Stomach (tissue), 8 donors: ENCODE measurements at regions not wholly inside any gene's neighbourhood (a gene's known extent, or its start where the extent isn't known, plus 50 kb on each side); places are given as distances from the start of the nearest gene placed in this dataset.
A peak's percentile ranks its signal among the peaks of the same experiment; 100 is the strongest.

Source experiments
- DNase-seq, 2 donors: peaks; one replicate each; pipeline versions ENCODE4 v3.0.0 to v3.0.0-alpha.2; 2013 to 2019
- H3K27ac ChIP-seq, 5 donors: fragments of 200-600 bp in 4 of 5; sonication (generic) in 4 of 5; one replicate each; pipeline ENCODE4 v1.5.1; 2013 to 2019; ENCODE audit warnings: mild to moderate bottlenecking in 1 of 5, moderate library complexity in 1 of 5
- H3K27me3 ChIP-seq, 3 donors: fragments of 200-600 bp; sonication (generic); one replicate each; pipeline ENCODE4 v1.5.1; 2017 to 2019; ENCODE audit warnings: mixed run types in 1 of 3
- H3K36me3 ChIP-seq, 4 donors: fragments of 200-600 bp; sonication (generic); 1 replicate in 3 of 4; 2 replicates in 1 of 4; pipeline ENCODE4 v1.5.1; 2016 to 2019
- H3K4me1 ChIP-seq, 4 donors: fragments of 200-600 bp; sonication (generic); one replicate each; pipeline ENCODE4 v1.5.1; 2016 to 2019
- H3K4me3 ChIP-seq, 4 donors: fragments of 200-600 bp; sonication (generic) in 3 of 4; one replicate each; pipeline ENCODE4 v1.5.1; 2016 to 2019; ENCODE audit warnings: mild to moderate bottlenecking in 1 of 4
- H3K9me3 ChIP-seq, 4 donors: fragments of 200-600 bp; sonication (generic); one replicate each; pipeline ENCODE4 v1.5.1; 2016 to 2019
- CTCF ChIP-seq, 7 experiments: fragments of 450-650 bp in 4 of 7; fragments of 200-600 bp in 3 of 7; sonication (generic) in 3 of 7; IDR thresholded peaks; one replicate each; pipeline ENCODE4 v1.5.1; 2016 to 2019; ENCODE audit warnings: antibody characterized with exemption in 7 of 7, control low read depth in 2 of 7, mild to moderate bottlenecking in 1 of 7
- EP300 ChIP-seq: sonication (generic); formaldehyde crosslinking; IDR thresholded peaks from one replicate; pipeline ENCODE4 v1.6.1; 2017; ENCODE audit warnings: antibody characterized with exemption
- POLR2A ChIP-seq, 4 donors: fragments of 450-650 bp; IDR thresholded peaks; one replicate each; pipeline ENCODE4 v1.6.1; 2016; ENCODE audit warnings: antibody characterized with exemption in 4 of 4, control low read depth in 2 of 4, mild to moderate bottlenecking in 1 of 4, moderate library complexity in 1 of 4
- POLR2AphosphoS5 ChIP-seq, 3 donors: sonication (generic); formaldehyde crosslinking; IDR thresholded peaks; one replicate each; pipeline ENCODE4 v1.6.1; 2016; ENCODE audit warnings: antibody characterized with exemption in 3 of 3
- WGBS, 5 donors: extraction: QIAGEN DNeasy Blood & Tissue Kit in 3 of 5; methylation state at CpG; one replicate each; pipeline versions ENCODE4 v1.1.5 to v1.1.7; 2013 to 2018; 5-methylcytosine and 5-hydroxymethylcytosine counted together
- intact Hi-C: fragments of 100-400 bp; cut with DNase I; formaldehyde crosslinking; loops from one replicate; pipeline ENCODE4 v1.15.1; 2023; ENCODE audit warnings: low total_unique reads
- donor health status: healthy with polysubstance abuse.
- donor health status: Bipolar disorder and iron deficiency.
- donor health status: healthy.

GRCh38 chr13:90436697-90437096 is 910.8 kb upstream of the MIR17HG start:
- Histone ChIP-seq H3K27me3 (no peaks in the 10 kb centered on the region), H3K4me1 (no peaks in the 10 kb centered on the region), H3K27ac (no peak overlapping the region), H3K9me3 (peaks cover 0 to 3% (median 0%) of the 10 kb centered on the region in 4 donors), H3K4me3 (no peak overlapping the region), H3K36me3 (no peaks in the 10 kb centered on the region)
- DNase-seq = no peak
- WGBS, 5 donors = 85 to 99% (median 90%) methylated on average over 4 of the region's 4 CpGs
- no peak for TF ChIP-seq CTCF (IDR thresholded peaks at IDR 0.05)
- TF ChIP-seq EP300 = no peak
- TF ChIP-seq POLR2AphosphoS5 (IDR thresholded peaks at IDR 0.05) = no peak
- no peak for TF ChIP-seq POLR2A (IDR thresholded peaks at IDR 0.05)
- intact Hi-C loops = no loop called here

GRCh38 chr13:90438576-90438975 is 908.9 kb upstream of the MIR17HG start:
- intact Hi-C loops = no loop called here
- peak in 1 of 2 donors; percentile 13 for DNase-seq
- H3K27ac ChIP-seq = no peak overlapping the region
- no peaks in the 10 kb centered on the region for H3K27me3 ChIP-seq
- 60 to 70% (median 64%) methylated on average over 3 of the region's 3 CpGs for WGBS, 5 donors
- no peaks in the 10 kb centered on the region for H3K4me1 ChIP-seq
- H3K4me3 ChIP-seq = no peak overlapping the region
- H3K36me3 ChIP-seq = no peaks in the 10 kb centered on the region
- TF ChIP-seq POLR2AphosphoS5 (IDR thresholded peaks at IDR 0.05) = no peak
- H3K9me3 ChIP-seq = peaks cover 0 to 3% (median 0%) of the 10 kb centered on the region in 4 donors

GRCh38 chr13:90443268-90443667 is 904.2 kb upstream of the MIR17HG start:
- 63 to 76% (median 67%) methylated on average over 3 of the region's 3 CpGs for WGBS, 5 donors
- no peak for DNase-seq
- Histone ChIP-seq H3K36me3 (no peaks in the 10 kb centered on the region), H3K4me3 (no peak overlapping the region), H3K4me1 (no peaks in the 10 kb centered on the region), H3K27ac (no peak overlapping the region), H3K9me3 (no peaks in the 10 kb centered on the region), H3K27me3 (no peaks in the 10 kb centered on the region)
- intact Hi-C loops = no loop called here
- no peak for TF ChIP-seq POLR2A (IDR thresholded peaks at IDR 0.05)
- TF ChIP-seq EP300 = no peak
- no peak for TF ChIP-seq CTCF (IDR thresholded peaks at IDR 0.05)
- no peak for TF ChIP-seq POLR2AphosphoS5 (IDR thresholded peaks at IDR 0.05)

- Histone ChIP-seq H3K4me1 (no peaks in the 10 kb centered on the region), H3K27me3 (no peaks in the 10 kb centered on the region), H3K27ac (no peak overlapping the region), H3K9me3 (peaks cover 0 to 6% (median 0%) of the 10 kb centered on the region in 4 donors), H3K36me3 (no peaks in the 10 kb centered on the region), H3K4me3 (no peak overlapping the region)
- no peak for DNase-seq
- TF ChIP-seq POLR2AphosphoS5 (IDR thresholded peaks at IDR 0.05) (no peak), POLR2A (IDR thresholded peaks at IDR 0.05) (no peak), EP300 (no peak), CTCF (IDR thresholded peaks at IDR 0.05) (no peak)
- intact Hi-C loops = no loop called here
- WGBS, 5 donors = 57 to 83% (median 64%) methylated on average over 1 of the region's 1 CpG
Measured at GRCh38 chr13:90444232-90444631, 903.3 kb upstream of the MIR17HG start.

DNA sequence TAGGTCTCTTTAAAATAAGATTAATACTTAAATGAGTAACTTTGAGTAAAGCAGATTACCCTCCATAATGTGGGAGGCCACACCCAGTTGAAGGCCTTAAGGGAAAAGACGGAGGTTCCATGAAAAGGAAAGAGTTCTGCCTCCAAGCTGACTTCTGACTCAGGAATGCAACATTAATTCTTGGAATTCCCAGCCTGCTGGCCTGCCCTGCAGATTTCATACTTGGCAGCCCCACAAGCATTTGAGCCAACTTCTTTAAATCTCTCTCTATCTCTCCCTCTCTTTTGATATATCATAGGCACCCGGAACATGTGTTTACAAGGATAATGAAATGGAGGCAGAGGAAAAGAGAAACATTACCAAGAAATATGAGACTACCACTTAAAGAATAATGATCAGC is 902.3 kb upstream of the MIR17HG start:
- Histone ChIP-seq H3K27me3 (no peaks in the 10 kb centered on the region), H3K4me3 (no peak overlapping the region), H3K4me1 (no peaks in the 10 kb centered on the region), H3K27ac (no peak overlapping the region), H3K9me3 (peaks cover 0 to 6% (median 0%) of the 10 kb centered on the region in 4 donors), H3K36me3 (no peaks in the 10 kb centered on the region)
- WGBS, 5 donors = 32 to 50% (median 40%) methylated on average over 2 of the region's 2 CpGs
- TF ChIP-seq EP300 = no peak
- no peak for TF ChIP-seq POLR2AphosphoS5 (IDR thresholded peaks at IDR 0.05)
- no peak for TF ChIP-seq CTCF (IDR thresholded peaks at IDR 0.05)
- no peak for TF ChIP-seq POLR2A (IDR thresholded peaks at IDR 0.05)
- intact Hi-C loops = no loop called here
- DNase-seq = peak in 1 of 2 donors; percentile 36
